Dedifferentiated amniotic fluid mesenchymal stem cell (primary cell): ENCODE measurements at regions not wholly inside any gene's neighbourhood (a gene's known extent, or its start where the extent isn't known, plus 50 kb on each side); places are given as distances from the start of the nearest gene placed in this dataset.

Source experiments
- DNase-seq: peaks from one replicate; pipeline ENCODE4 v3.0.0-alpha.2; 2016; ENCODE audit errors: extremely low spot score

DNA sequence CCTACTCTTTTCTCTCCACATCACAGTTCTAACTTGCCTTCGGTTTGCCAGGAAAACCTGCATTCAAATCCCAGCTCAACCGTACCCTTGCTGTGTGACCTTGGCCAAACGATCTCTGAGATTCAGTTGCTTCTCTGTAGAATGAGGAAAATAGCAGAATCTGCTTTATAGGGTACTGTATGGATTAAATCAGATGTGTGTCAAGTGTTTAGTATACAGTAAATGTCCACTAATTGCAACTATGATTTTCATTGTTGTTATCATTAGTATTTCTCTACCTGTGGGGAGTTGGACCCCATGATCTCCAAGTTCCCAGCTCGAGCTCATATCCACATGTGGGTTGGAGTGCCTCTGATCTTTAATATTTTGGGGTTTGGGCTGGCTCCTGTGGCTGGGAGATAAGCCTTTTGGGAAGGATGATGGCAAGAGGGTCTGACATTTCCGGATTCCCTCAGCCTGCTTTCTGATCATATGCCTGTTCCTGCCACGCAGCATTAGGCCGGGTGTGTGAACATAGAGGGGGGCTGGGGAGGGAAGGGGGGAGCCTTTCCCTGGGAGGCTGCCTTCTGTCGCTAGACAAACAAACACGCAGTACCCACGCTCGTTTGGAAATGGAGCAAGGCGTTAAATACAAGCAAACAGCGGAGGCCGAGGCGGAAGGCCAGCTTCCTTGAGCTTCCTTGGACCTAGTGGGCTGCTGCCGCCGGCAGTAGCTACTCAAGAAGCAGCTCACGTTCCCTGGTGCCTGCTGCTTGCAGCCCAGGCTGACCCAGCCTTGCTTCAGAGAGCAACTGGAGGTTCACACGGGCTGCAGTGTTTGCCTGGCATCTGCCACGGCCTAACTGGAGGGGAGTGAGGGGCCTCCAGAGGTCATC lies 213.5 kb upstream of the LHX5 start:
- no peak for DNase-seq

DNA sequence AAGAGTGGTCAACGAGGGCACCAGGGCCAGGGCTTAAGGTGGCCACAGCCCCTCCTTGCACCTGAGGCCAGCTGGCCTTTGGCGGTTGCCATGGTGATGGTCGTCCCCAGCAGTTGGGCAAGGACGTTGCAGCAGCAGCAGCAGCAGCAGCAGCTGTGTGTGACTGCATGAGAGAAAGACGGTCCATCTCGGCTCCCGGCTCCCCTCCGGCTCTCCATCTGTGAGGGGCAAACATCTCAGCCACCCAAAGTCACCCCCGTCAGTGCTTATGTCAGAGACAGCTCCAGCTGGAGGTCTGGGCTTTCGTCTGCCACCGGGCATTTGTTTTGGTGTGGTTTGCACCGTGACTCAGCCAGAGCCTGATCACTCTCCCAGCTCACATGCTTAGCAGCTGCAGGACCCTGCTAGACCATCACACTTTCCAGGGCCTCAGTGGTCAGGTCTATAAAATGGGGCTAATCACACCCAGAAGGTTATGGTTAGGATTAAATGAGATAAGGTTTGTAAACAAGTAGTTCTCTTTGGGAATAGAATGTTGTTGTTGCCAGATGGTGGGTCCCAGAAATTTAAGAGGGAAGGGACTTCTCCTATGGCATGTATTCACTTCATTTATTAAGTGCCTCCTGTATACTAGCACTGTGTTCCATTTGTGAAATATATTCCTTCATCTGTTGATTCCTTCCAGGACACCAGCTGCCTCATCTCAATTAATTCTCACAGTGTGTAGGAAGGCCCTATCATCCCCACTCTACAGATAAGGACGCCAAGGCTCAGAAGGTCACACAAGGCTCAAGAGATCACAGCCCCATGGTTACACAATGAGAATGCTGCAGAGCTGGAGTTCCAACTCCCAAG lies 212.6 kb upstream of the LHX5 start:
- DNase-seq: no peak

DNA sequence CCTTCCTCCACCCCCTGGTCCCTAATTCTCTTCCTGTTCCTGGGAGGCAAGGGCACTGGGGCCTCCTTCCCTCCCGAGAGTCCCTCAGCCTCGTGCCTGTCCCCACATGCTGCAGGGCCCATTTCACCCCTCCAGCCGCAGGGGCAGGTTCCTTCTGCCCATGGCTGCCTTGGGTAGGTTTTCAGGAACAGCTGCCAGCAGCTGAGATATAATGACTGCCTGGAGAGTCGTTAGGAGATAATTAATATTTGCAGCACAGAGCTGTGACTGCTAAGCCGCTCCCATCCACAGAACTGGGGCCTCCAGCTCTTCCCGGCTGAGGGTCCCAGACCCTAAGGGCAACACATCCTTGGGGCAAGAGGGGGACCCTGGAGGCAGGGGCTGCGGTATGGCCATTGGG lies 211.9 kb upstream of the LHX5 start:
- DNase-seq: no peak

DNA sequence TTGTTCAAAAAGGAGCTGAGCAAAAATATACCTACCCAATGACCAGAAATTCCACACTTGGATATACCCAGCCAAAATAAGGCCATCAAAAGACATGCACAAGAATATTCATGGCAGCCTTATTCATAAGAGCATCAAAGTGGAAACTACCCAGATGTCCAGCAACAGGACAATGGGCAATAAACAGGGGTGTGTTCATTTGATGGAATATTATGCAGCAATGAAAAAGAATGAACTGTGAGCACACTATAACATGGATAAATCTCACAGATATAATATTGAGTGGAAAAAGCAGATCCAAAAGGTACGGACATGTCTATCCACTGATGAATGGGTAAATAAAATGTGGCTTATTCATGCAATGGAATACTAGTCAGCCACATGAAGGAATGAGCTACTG lies 209.2 kb upstream of the LHX5 start:
- DNase-seq: no peak

DNA sequence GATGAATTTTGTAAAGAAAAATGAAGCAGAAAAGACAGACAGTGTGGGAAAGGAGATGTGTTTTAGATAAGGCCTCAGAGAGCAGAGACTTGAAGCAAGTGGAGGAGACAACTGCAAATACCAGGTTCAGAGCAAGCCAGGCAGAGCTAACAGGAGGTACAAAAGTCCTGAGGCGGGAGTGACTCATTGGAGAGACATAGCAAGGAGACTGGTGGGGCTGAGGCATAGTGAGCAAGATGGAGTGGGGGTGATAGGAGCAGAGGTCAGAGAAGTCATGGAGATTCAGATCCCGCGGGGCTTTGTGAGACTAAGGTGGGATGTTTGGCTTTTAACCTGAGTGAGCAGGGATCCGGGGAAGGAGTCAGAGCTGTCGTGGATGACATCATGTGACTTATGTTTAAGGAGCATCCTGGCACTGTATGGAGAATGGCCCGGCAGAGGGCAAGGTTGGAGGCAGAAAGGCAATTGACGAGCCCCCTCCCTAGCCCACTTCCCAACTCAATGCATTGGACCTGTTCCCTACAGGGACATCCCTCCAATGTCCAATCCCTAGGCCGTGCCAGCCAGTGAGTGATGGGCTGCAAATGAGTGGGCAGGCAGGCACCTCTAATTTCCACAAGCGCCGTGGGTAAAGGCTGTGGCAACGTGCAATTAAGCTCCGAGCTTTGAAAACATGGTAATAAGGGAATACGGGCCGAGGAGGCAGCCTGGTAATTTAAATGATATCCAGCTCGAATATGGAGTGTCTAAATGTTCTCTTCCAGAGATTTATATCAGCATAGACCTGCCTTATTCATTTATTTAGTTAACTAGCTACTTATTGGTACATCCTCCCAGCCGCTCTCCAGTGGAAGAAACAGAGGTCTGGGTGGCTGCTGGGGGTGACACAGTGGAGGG lies 206.8 kb upstream of the LHX5 start:
- no peak for DNase-seq

DNA sequence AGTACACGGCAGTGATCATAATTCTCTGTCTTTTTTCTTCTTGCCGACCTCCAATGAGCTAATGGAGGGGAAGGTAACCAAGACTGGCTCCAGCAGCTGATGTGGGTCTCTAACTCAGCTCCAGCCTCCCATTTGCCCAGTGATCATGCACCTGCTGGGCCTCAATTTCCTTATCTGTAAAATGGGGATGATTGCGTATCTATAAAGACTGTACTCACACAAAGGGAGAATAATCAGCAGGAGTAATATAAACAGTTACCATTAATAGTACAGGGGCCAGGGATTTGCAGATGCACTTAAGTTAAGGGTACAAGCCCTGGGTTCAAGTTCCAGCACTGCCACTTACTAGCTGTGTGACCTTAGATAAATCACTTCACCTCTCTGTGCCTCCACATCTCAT lies 204.9 kb upstream of the LHX5 start:
- DNase-seq: no peak

DNA sequence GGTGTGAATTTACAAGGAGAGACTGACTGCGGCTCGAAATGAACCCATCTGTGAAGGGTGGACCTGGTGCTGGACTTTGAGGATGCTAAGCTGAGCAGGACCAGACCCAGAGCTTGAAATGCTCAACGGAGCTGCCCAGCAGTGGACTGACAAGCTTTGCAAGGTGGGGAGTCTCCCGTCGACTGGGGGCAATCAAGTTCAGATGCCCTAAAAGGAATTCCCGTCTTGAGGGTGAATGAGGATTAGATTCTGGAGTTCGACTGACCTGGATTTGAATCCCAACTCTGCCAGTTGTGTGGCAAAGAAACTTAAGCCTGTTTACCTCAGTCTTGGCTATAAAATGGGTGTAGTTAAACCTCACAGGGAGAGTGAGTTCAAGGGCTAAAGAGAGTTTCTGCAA lies 204.4 kb upstream of the LHX5 start:
- no peak for DNase-seq

DNA sequence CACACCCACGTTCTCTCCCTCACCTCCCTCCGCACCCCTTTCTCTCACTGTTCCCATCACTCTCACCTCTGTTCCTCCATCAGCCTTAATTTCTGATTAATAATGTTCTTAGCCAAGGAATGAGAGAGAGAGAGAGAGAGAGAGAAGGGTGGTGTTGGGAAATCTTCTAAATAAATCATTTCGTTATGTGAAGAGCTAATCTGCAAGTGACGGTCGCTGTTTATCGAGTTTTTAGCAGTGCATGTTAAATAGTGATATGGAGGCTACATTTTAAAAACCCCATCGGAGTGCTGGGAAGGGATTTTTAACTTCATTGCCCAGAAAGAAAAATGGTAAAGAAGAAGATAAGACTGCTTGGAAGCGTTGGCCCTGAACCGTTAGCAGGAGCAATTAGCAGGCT lies 203.3 kb upstream of the LHX5 start:
- no peak for DNase-seq

DNA sequence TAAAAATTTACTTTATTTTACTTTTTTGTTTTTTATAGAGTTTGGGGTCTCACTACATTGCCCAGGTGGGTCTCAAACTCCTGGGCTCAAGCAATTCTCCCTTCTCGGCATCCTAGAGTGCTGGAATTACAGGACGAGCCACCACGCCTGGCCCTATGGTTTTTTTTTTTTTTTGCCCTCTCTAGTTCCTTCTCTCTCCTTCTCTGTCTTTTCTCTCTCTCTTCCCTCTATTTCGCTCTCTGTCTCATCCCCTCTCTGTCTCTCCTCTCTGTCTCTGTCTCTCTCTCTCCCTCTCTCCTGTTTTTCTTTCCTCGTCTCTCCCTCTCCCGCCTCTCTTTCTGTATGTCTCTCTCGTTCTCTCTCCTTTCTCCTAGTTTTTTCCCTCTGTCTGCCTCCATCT lies 202.6 kb upstream of the LHX5 start:
- DNase-seq: no peak

DNA sequence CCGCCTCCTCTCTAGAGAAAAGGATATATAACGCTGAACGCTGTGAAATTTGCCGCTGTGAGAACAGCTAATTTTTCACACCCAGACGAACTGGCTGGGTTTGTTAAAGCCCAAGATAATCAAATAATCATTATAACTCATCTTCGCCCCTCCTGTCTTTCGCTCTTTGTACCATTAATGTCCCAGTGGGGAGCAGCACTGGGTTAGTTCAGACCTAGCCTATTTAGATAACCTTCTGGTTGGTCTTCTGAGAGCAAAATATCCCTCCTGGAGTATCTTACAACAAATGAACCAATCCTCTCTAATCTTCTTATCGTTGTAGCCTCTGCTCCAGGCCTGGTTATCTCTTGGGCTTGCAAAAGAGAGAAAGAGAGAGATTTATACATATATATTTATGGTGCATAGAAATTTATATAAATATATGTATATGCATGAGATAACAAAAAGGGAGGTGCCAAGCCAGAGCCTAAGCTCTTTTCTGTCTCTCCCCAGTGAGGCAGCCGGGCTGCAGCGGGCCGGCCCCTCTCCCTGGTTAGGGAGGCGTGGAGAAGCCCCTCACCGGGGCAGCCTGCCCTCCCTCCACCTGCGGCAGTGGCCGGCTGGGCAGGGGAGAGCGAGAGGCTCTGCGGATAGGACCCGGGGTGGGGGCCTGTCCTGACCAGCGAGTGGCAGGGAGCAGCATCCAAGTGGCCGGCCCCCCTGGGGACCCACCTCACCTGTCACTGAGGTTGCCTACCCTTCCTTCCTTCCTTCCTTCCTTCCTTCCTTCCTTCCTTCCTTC lies 202.0 kb upstream of the LHX5 start:
- no peak for DNase-seq

DNA sequence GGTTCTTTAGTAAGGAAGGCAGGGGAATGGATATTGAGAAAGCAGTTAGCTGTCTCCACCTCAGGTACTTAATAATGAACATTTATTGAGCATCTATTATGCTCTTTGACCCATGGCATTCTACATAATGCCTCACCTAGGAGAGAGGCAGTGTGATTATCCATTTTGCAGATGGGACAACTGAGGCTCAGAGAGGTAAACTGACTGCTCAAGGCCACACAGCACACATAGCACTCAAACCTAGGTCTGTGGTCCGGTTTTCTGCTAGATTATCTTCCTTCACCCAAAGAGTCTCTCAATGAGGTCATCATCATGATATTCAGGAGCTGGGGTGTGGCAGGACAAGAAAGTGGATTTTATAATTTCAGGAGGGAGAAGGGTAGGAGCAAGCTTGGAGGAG lies 199.1 kb upstream of the LHX5 start:
- DNase-seq: no peak

DNA sequence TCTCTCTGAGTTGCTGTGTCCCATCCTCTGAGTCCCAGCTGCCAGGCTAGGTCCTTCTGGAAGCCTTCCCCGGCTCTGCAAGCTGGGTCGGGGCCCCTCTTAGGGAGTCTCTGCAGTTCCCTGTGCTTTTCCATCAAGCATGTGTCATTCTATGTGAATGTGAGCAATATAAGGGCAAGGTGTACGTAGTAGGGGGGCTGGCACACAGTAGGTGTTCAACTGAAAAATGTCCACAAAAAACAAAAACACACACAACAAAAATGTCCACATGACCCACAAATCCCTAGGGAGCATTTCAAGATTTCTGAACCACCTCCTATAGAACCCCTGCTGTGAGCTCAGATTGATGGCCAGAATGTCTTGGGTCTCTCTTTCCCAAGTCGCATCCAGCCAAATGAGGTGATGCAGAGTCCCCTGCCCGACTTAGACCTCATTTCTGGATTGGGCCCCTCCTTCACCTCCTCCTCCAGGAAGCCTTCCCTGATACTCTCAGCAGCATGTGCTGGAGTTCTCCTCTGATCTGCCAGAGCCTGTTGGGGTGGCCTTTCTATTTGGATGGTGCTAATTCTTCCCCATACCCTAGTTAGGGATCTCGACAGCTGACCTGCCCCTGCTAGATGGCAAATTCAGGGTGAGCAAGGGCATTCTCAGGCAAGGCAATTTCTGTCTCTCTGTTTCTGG lies 196.1 kb upstream of the LHX5 start:
- no peak for DNase-seq

DNA sequence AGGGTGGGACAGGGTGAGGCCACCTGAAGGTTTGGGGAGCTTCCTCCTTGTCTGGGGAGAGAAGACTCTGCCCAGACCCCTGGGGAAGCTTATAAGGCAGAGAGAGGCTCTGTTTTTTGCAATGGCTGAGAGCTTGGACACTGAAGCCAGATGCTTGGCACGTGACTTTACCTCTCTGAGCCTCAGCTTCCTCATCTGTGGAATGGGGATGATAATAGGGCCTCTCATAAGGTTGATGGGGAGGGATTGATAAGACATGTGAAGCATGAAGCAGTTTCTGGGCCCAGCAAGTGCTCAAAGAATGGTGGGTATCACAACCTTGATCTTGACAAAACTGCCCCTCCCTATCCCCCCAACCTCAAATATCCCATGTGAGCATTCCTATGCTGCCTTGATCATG lies 195.4 kb upstream of the LHX5 start:
- no peak for DNase-seq

DNA sequence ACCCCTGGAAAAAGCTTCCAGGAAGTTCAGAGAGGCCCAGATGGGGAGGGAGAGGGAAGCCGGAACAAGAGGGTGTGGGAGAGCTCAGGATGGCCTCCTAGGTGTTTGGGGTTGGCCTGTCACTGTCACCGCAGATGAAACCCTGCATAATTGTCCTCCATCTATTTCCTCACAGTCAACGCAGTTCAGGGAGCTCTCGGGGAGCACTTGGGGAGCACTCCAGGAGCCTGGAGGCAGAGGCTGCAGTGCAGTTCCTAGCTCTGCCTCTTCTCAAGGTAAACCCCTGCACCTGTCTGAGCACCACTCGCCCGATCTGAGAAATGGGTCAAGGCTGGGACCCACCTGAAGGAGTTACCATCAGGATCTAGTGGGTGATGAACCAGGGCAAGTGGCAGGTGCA lies 194.6 kb upstream of the LHX5 start:
- no peak for DNase-seq

DNA sequence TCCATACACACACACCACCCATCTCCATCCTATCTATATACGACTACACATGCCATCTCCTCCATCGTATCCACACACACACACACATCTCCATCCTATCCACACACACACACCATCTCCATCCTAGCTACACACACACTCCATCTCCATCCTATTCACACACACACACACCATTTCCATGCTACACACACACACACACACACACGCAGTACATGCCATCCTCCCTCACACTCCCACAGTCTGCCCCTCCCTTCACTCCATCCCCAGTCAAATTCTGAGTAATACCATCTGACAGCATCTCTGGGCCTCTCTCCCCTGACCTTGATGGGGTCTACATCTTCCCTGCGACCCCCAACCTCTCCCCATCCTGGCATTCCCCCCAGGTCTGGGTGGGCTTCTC lies 193.8 kb upstream of the LHX5 start:
- no peak for DNase-seq

DNA sequence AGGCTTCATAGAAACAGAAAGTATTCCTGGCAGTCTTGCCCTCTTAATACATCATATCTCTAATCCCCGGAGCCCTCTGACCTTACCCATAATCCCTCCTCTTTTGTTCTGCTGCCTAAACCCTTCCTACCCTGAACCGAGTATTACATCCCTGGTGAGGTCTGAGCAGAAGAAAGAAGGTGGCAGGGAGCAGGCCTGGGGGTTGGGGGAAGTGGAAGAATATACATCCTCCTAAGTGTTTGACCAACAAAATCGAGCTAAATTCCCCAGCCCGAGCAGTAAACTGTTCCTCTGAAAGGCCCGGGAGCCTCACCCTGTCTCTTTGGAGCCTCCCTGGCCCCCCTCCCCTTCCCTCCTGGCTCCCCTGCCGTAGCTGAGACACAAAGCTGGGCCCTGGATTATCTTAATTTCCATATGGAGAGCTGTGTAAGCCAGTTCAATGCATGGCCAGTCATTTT lies 192.6 kb upstream of the LHX5 start:
- no peak for DNase-seq

DNA sequence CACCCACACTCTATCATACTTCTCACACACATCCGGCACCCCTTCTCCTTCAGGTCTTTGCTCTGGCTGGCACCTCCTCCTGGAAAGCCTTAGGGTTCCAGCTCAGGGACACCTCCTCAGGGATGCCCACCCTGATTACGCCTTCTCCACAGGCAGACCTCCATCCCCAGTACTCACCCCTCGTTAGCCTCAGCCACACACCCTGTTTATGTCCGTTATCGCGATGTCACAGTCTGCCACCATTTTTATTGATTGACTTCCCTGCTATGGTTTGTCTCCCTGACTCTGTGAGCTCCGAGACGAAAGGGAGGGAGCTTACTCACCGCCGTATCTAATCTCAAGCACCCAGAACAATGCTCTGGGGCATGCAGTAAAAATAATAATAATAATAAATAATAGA lies 191.7 kb upstream of the LHX5 start:
- no peak for DNase-seq

DNA sequence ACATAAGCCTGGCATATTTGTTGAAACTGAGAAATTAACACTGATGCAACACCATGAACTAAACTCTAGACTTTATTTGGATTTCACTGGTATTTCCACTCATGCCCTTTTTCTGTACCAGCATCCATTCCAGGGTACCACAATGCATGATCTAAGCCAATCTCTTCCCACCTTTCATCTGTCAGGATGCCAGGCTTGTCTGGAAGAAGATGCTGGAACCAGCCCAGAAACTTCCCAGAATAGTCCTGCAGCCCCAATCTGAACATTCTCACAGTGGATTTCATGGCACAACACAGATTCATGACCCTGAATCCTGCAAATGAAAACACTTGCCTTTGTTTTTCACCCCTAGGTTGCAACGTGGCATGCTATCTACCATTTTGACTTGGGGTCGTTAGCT lies 189.3 kb upstream of the LHX5 start:
- no peak for DNase-seq

DNA sequence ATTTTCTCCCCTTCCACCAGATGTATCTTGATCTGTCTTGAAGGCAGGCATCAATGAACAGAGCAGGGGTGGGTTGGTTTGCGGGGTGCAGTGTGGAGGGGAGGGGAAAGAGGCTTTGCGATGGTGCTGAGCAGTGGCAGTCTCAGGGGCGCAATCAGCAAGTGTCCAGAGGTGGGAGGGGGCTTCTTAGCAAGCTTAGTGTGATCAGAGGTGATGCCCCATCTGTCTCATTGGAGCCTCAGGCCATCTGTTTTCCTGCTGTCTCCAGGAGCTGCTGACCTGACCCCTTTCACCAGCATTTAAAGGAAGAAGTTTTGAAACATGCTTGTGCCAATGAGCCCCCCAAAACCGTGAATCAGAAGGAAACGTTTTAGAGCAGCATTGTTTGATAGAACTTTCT lies 187.7 kb upstream of the LHX5 start:
- no peak for DNase-seq

DNA sequence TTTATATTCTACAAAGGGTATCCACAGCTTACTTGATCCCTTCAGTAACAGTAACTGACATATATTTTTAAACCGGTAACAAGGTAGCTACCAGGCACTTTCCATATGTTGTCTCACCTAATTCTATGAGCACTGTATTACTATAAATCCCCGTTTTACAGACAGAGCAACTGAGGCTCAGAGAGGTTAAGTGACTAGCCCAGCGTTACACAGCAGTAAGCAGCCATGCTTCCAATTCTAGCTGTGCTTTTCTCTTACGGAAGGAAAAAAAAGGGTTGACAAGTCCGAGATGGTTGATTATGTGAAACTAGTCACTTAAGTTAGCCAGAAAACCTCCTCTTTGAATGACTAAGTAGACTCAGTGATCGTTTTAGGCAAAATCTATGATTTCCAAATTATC lies 187.3 kb upstream of the LHX5 start:
- no peak for DNase-seq
